ENCODE measurements at regions not wholly inside any gene's neighbourhood (a gene's known extent, or its start where the extent isn't known, plus 50 kb on each side); places are given as distances from the start of the nearest gene placed in this dataset.
"Not testable (repeated sequence)": the region's sequence is repeated elsewhere in the genome, so short reads cannot be mapped to it uniquely, and the experiment has no call there.

DNA sequence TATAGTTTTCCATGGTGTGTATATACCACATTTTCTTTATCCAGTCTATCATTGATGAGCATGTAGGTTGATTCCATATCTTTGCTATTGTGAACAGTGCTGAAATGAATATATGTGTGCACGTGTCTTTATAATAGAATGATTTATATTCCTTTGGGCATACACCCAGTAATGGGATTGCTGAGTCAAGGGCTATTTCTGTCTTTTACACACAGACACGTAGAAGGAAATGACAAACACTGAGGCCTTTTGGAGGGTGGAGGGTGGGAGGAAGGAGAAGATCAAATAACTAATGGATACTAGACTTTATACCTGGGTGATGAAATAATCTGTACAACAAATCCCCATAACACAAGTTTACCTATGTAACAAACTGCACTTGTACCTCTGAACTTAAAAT lies 1025.7 kb downstream of the NCAM2 start:
- H3K36me3 Mint-ChIP-seq; ATAC-seq (ENCODE audit: low read depth); H3K4me3 Mint-ChIP-seq; DNase-seq; H3K27me3 Mint-ChIP-seq; H3K9me3 Mint-ChIP-seq; H3K4me1 Mint-ChIP-seq; H3K27ac Mint-ChIP-seq; POLR2A ChIA-PET: not testable (repeated sequence)

DNA sequence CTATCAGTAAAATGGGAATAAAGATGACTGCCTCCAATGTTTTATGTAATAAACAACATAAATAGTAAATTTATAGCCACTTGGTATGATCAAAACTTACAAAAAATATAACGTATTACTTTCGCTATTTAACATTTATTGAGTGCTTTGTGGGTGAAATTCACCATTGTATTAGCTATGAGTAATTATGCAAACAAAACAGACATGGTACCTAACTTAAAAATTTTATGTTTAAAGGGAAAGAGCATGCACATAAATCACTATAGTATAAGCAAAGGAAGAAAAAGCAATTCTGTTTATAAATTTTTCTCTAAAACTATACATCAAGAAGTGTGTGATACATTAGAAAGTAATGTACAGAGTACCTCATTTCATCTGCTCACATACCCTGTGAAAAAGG lies 1046.2 kb downstream of the NCAM2 start:
- no peak overlapping the region for H3K27ac Mint-ChIP-seq
- no peaks in the 10 kb centered on the region for H3K4me1 Mint-ChIP-seq
- ATAC-seq (ENCODE audit: low read depth) (no peak), DNase-seq (no peak)
- H3K4me3 Mint-ChIP-seq, result no peak overlapping the region
- H3K36me3 Mint-ChIP-seq, result no peaks in the 10 kb centered on the region
- POLR2A ChIA-PET, result no interaction called here
- H3K9me3 Mint-ChIP-seq, result no peaks in the 10 kb centered on the region
- no peaks in the 10 kb centered on the region for H3K27me3 Mint-ChIP-seq

DNA sequence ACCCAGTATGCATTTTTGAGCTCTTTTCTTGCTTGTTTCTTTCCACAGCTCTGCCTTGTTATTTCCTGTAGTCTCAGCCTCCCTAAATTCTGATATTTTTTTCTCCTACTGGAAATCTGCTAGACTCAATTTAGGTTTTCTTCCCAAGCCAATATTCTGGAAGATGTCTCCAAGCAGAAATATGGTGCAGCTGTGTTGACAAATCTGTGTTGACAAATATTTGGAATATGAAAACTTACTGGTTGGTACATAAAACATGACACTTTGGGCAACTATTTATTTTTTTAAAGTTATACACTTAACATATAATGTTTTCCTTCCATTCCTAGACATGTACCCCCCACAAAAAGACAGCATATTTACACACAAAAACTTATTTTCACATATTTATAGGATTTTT lies 1048.4 kb downstream of the NCAM2 start:
- no peak overlapping the region for H3K4me3 Mint-ChIP-seq
- POLR2A ChIA-PET, result no interaction called here
- DNase-seq (no peak), ATAC-seq (ENCODE audit: low read depth) (no peak)
- H3K27me3 Mint-ChIP-seq, result no peaks in the 10 kb centered on the region
- H3K27ac Mint-ChIP-seq, result no peak overlapping the region
- no peaks in the 10 kb centered on the region for H3K9me3 Mint-ChIP-seq
- no peaks in the 10 kb centered on the region for H3K4me1 Mint-ChIP-seq
- no peaks in the 10 kb centered on the region for H3K36me3 Mint-ChIP-seq

DNA sequence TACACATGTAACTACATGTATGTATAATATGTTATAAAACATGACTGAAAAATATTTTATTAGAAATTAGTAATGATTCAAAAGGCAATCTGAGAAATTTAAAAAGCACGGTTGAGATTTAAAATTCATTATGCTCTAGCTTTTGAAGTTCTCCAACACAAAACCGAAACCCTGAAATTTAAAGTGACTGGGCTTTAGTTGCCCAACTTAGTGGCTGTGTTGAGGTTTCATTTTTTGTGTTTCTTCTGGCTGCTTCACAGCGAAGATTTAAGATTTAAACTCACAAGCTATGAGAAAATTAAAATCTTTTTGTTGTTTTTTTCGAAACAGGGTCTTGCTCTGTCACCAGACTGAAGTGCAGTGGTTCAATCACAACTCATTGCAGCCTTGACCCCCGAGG lies 1058.7 kb downstream of the NCAM2 start:
- ATAC-seq (ENCODE audit: low read depth) (no peak), DNase-seq (no peak)
- POLR2A ChIA-PET, result no interaction called here
- H3K27ac Mint-ChIP-seq, result no peak overlapping the region
- no peak overlapping the region for H3K4me3 Mint-ChIP-seq
- H3K9me3 Mint-ChIP-seq, result peaks cover 5% of the 10 kb centered on the region
- no peaks in the 10 kb centered on the region for H3K4me1 Mint-ChIP-seq
- H3K36me3 Mint-ChIP-seq, result no peaks in the 10 kb centered on the region
- no peaks in the 10 kb centered on the region for H3K27me3 Mint-ChIP-seq

DNA sequence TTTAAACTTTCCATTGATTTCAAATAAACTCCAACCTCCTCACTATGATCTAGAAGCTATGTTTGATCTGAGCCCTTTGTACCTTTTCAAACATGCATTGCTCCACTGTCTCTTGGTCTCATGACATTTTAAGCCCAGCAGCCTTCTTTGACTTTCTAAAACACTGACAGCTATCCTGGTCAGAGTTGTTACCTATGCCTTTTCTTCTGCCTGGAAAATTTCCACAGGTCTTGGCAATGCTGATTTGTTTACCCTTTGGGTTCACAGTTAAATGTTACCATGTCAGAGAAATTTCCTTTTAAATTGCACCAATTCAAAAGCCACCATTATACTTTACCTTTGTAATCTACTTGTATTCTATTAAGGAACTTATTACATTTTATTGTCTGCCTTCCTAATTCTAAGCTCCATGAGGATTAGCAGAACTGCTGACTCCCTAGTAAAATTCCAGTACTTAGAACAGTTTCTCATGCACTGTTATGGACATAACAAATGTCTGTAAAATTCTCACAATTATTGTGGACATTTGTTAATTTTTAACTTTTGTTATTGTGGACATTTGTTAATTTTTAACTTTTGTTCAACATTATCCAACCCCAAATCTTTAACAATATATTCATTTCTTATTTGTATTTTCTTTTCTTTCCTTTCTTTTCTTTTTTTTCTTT lies 1064.4 kb downstream of the NCAM2 start:
- DNase-seq (no peak), ATAC-seq (ENCODE audit: low read depth) (no peak)
- no peaks in the 10 kb centered on the region for H3K27me3 Mint-ChIP-seq

DNA sequence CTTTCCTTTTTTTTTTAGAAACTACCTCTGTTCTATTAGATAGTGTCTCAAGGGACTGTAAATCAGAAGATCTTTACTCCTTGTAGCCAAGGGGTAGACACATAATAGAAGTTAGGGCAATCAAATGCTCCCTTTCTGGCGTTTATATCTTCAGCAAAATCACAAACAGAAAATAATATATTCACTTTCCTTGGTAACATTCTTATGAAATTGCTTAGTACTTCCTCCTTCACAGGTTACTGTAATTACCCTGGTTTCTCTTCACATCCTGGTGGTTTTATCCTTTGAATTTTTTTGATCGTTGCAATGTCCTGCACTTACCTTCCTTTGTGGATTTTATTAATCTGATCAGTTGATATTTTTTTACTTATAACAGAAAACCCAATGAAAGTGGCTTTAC lies 1064.9 kb downstream of the NCAM2 start:
- DNase-seq (no peak), ATAC-seq (ENCODE audit: low read depth) (no peak)
- H3K27ac Mint-ChIP-seq, result no peak overlapping the region
- H3K36me3 Mint-ChIP-seq, result no peaks in the 10 kb centered on the region
- H3K9me3 Mint-ChIP-seq, result peaks cover 5% of the 10 kb centered on the region
- H3K27me3 Mint-ChIP-seq, result no peaks in the 10 kb centered on the region
- POLR2A ChIA-PET, result no interaction called here
- H3K4me1 Mint-ChIP-seq, result no peaks in the 10 kb centered on the region
- no peak overlapping the region for H3K4me3 Mint-ChIP-seq

More for the DNA sequence above, 1064.4 kb downstream of the NCAM2 start:
- H3K36me3 Mint-ChIP-seq, result no peaks in the 10 kb centered on the region
- H3K27ac Mint-ChIP-seq, result no peak overlapping the region
- H3K4me3 Mint-ChIP-seq, result no peak overlapping the region
- POLR2A ChIA-PET, result no interaction called here
- H3K9me3 Mint-ChIP-seq, result peaks cover 5% of the 10 kb centered on the region
- H3K4me1 Mint-ChIP-seq, result no peaks in the 10 kb centered on the region

DNA sequence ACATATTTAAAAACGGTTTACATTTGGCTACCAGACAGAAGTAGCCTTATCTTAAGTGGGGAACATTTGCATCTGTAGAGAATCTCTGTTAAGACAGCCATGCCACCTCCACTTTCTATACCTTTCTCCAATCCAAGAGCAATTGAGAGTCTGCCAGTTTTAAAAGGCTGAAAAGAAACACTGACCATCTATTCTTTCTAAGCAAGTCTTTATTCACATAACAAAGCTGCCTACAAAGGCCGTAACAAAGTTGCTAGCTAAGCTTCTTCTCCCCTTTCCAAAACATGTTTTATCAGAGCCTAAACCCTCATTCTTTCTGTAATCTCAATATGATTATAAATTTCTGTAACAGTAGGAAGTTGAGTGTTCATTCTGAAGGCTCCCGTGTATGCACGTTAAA lies 1078.3 kb downstream of the NCAM2 start:
- POLR2A ChIA-PET, result no interaction called here
- Mint-ChIP-seq H3K4me3 (no peak overlapping the region), H3K9me3 (peaks cover 3% of the 10 kb centered on the region), H3K27me3 (no peaks in the 10 kb centered on the region), H3K4me1 (no peaks in the 10 kb centered on the region), H3K27ac (no peak overlapping the region), H3K36me3 (no peaks in the 10 kb centered on the region)
- no peak for ATAC-seq (ENCODE audit: low read depth)
- no peak for DNase-seq

DNA sequence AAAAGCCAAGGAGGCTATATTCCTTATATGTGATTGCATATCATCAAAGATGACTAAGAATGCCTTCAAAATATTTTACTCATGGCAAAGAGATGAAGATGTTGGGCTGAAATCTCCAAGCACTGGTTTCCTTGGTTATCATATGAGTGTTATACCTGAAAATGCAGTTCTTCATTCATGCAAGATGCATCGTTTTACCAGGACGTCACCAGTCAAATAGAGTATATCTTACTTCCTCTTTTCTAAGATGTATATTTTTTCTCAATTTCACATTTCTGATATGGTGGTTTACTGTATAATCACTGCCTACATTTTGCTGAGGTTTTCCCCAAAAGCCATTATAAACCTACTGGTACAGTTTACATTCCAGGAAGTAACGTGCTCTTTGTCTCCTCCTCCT lies 1085.7 kb downstream of the NCAM2 start:
- ATAC-seq (ENCODE audit: low read depth) (no peak), DNase-seq (no peak)
- H3K27ac Mint-ChIP-seq, result no peak overlapping the region
- H3K4me1 Mint-ChIP-seq, result no peaks in the 10 kb centered on the region
- peaks cover 3% of the 10 kb centered on the region for H3K9me3 Mint-ChIP-seq
- H3K27me3 Mint-ChIP-seq, result no peaks in the 10 kb centered on the region
- H3K4me3 Mint-ChIP-seq, result no peak overlapping the region
- POLR2A ChIA-PET, result no interaction called here
- H3K36me3 Mint-ChIP-seq, result no peaks in the 10 kb centered on the region

DNA sequence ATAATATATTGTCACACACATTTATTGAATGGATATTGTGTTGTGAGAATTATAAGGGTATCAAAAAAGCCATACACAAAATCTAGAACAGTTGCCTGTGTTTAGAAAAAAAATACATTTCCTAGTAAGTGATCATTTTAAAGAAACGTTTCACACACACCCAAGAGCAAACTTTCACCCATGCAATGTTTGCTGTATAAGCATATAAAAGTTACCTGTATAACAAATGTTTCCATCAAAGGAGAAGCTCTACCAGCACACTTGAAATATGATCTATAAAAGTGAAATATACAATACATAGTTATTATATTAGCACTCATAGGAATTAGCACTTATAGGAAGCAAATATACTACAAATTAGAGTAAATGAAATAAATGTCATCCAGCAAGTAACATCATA lies 1098.1 kb downstream of the NCAM2 start:
- POLR2A ChIA-PET, result no interaction called here
- Mint-ChIP-seq H3K27ac (no peak overlapping the region), H3K4me3 (no peak overlapping the region), H3K36me3 (no peaks in the 10 kb centered on the region), H3K4me1 (no peaks in the 10 kb centered on the region), H3K27me3 (no peaks in the 10 kb centered on the region), H3K9me3 (peaks cover 4% of the 10 kb centered on the region)
- DNase-seq (no peak), ATAC-seq (ENCODE audit: low read depth) (no peak)

DNA sequence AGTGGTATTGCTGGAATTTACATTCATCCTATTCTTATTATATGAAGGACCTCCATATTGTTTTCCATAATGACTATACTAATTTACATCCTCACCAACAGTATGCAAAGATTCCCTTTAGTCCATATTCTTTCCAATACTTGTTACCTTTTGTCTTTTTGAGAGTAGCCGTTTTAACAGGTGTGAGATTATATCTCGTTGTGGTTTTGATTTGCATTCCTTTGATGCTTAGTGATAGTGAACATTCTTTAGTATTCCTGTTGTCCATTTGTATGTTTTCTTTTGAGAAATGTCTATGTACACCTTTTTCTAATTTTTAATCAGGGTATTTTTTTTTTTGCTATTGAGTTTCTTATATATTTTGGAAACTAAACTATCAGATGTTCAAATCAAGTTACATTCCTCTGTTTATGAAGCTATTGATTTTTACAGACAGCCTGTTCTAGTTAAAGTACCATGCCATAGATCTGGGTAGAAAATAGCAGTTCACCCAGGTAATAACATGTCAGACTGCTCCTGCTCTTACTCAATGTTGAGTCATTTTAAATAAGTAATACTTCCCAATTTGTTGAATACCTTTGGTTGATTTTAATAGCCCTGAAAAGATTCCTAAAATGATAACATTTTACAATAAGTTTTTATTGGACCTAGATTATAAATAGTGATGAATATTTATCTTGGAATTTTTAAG lies 1108.7 kb downstream of the NCAM2 start:
- H3K4me1 Mint-ChIP-seq, result no peaks in the 10 kb centered on the region
- no peaks in the 10 kb centered on the region for H3K36me3 Mint-ChIP-seq
- H3K27me3 Mint-ChIP-seq, result no peaks in the 10 kb centered on the region
- ATAC-seq (ENCODE audit: low read depth) (no peak), DNase-seq (no peak)
- POLR2A ChIA-PET, result no interaction called here
- H3K27ac Mint-ChIP-seq, result no peak overlapping the region
- peaks cover 4% of the 10 kb centered on the region for H3K9me3 Mint-ChIP-seq
- H3K4me3 Mint-ChIP-seq, result no peak overlapping the region

DNA sequence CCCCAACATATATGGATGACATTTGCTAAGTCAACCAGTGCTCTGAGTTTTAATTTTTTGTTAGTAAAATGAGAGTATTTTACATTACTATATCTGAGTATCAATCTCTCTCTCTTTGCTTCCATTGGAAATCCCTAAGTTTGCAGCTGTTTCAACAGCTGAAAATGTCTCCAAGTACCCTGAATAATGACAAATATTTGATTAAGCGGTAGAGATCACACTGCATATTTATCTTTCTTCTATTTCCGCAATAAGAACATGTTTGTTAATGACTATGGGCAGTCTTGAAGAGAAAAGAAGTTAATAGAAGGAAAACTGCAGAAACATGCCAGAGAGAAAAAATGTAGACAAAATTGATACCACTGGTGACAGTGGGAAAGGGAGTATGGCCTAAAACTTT lies 1117.5 kb downstream of the NCAM2 start:
- Mint-ChIP-seq H3K36me3 (no peaks in the 10 kb centered on the region), H3K27ac (no peak overlapping the region), H3K4me1 (no peaks in the 10 kb centered on the region), H3K4me3 (no peak overlapping the region), H3K9me3 (peaks cover 4% of the 10 kb centered on the region), H3K27me3 (no peaks in the 10 kb centered on the region)
- DNase-seq, result no peak
- no peak for ATAC-seq (ENCODE audit: low read depth)
- POLR2A ChIA-PET, result no interaction called here

DNA sequence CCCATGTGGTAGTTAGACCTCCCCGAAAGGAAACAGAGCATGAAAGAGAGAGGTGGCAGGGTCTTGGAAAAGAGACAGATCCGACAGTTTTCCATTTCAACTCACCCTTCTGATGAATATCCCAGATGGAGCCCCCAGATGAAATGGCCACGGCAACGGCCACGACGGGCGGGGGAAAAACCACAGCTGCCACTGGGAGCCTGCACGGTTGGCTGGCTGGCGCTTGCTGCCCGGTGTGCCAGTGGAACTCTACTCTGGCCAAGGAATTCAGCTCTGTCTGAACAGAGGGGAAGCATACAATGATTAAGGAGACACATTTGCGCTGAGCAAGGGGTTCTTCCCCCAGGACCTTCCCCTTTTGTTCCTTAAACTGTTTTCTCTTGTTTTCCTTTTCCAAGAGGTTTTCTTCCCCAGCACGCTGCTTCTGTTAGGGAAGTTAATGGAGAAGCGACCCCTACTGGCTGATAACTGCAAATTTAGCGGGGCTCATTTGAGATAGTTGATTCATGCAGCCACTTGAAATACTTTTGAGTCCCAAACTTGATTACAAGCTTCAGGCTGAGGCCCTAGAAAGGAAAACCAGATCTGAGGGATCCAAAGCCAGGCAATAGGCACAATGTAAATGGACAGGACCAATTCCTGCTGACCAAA lies 1122.5 kb downstream of the NCAM2 start:
- H3K36me3 Mint-ChIP-seq, result no peaks in the 10 kb centered on the region
- H3K27ac Mint-ChIP-seq, result no peak overlapping the region
- no peaks in the 10 kb centered on the region for H3K4me1 Mint-ChIP-seq
- DNase-seq, result no peak
- no peak overlapping the region for H3K4me3 Mint-ChIP-seq
- POLR2A ChIA-PET, result no interaction called here
- H3K27me3 Mint-ChIP-seq, result no peaks in the 10 kb centered on the region
- no peaks in the 10 kb centered on the region for H3K9me3 Mint-ChIP-seq
- ATAC-seq (ENCODE audit: low read depth), result no peak

DNA sequence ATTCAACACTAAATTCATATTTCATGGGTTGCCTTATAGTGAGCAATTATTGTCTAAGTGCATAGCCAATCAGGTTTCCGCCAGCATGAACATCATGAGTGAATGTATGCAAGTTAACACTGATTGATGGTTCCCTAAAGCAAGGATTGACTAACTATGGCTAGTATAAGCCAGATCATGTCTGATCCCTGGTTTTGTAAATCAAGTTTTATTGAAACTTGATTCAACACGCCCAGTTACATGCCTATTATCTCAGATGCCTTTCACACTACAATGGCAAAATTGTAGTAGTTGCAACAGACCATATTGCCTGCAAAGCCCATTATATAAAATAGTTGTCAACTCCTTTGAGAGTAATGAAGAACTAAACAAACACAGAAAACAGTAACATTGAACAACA lies 1127.4 kb downstream of the NCAM2 start:
- no peaks in the 10 kb centered on the region for H3K4me1 Mint-ChIP-seq
- POLR2A ChIA-PET, result no interaction called here
- DNase-seq (no peak), ATAC-seq (ENCODE audit: low read depth) (no peak)
- H3K36me3 Mint-ChIP-seq, result no peaks in the 10 kb centered on the region
- H3K9me3 Mint-ChIP-seq, result no peaks in the 10 kb centered on the region
- no peak overlapping the region for H3K27ac Mint-ChIP-seq
- no peaks in the 10 kb centered on the region for H3K27me3 Mint-ChIP-seq
- H3K4me3 Mint-ChIP-seq, result no peak overlapping the region

DNA sequence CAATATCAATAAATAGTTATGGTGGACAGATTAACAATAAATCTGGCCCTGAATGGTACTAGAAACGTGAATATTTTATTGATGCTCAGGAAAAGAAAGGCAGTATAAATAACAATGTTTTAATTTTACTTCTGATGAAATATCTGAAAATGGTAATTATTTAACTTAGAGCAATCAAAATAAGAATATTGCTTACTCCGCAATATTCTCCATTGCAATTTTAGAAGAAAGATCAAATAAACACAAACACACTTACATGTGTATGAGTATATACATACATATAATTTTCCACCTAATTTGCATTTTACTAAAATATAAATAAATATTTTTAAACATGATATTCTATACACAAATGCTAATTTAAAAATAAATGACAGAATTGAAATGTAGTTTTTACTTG lies 1130.5 kb downstream of the NCAM2 start:
- no peak for ATAC-seq (ENCODE audit: low read depth)
- POLR2A ChIA-PET, result no interaction called here
- no peaks in the 10 kb centered on the region for H3K36me3 Mint-ChIP-seq

More for the DNA sequence above, 1130.5 kb downstream of the NCAM2 start:
- Mint-ChIP-seq H3K9me3 (no peaks in the 10 kb centered on the region), H3K4me1 (no peaks in the 10 kb centered on the region), H3K27ac (no peak overlapping the region), H3K27me3 (no peaks in the 10 kb centered on the region), H3K4me3 (no peak overlapping the region)
- no peak for DNase-seq
